ENCODE measurements at regions not wholly inside any gene's neighbourhood (a gene's known extent, or its start where the extent isn't known, plus 50 kb on each side); places are given as distances from the start of the nearest gene placed in this dataset.
A peak's percentile ranks its signal among the peaks of the same experiment; 100 is the strongest.
"Not testable (repeated sequence)": the region's sequence is repeated elsewhere in the genome, so short reads cannot be mapped to it uniquely, and the experiment has no call there.

GRCh38 chr7:19920705-19921104 lies 147.3 kb upstream of the TMEM196 start:
- DNase-seq (no peak), ATAC-seq (ENCODE audit: low FRiP score) (no peak)
- no peak overlapping the region for H3K4me3 ChIP-seq (ENCODE audit: low read length in 2 of 2)
- intact Hi-C loops (cut with DNase I): no loop called here
- 89% methylated on average over 7 of the region's 7 CpGs for WGBS, 2 donors
- no peak overlapping the region for H3K27ac ChIP-seq (ENCODE audit: low read depth in 1 of 2, low read length in 2 of 2)
- no peaks in the 10 kb centered on the region for H3K27me3 ChIP-seq (ENCODE audit: control insufficient read depth in 1 of 2, insufficient read depth in 2 of 2, low read length in 1 of 2)
- no peaks in the 10 kb centered on the region for H3K36me3 ChIP-seq (ENCODE audit: control insufficient read depth in 1 of 2, insufficient read depth in 2 of 2, low read length in 1 of 2)
- no peaks in the 10 kb centered on the region for H3K9me3 ChIP-seq (ENCODE audit: control insufficient read depth, low read length)
- peaks cover 0 to 2% of the 10 kb centered on the region in 2 donors for H3K4me1 ChIP-seq (ENCODE audit: control insufficient read depth in 1 of 2, insufficient read depth in 2 of 2, low read length in 2 of 2)

- ATAC-seq (ENCODE audit: low FRiP score) (no peak), DNase-seq (no peak)
- no peaks in the 10 kb centered on the region for H3K36me3 ChIP-seq (ENCODE audit: control insufficient read depth in 1 of 2, insufficient read depth in 2 of 2, low read length in 1 of 2)
- H3K4me1 ChIP-seq (ENCODE audit: control insufficient read depth in 1 of 2, insufficient read depth in 2 of 2, low read length in 2 of 2): peaks cover 0 to 2% of the 10 kb centered on the region in 2 donors
- no peak overlapping the region for H3K4me3 ChIP-seq (ENCODE audit: low read length in 2 of 2)
- intact Hi-C loops (cut with DNase I): no loop called here
- WGBS, 2 donors: 0 to 9% methylated on average over 6 of the region's 6 CpGs
- H3K9me3 ChIP-seq (ENCODE audit: control insufficient read depth, low read length): no peaks in the 10 kb centered on the region
- no peak overlapping the region for H3K27ac ChIP-seq (ENCODE audit: low read depth in 1 of 2, low read length in 2 of 2)
- H3K27me3 ChIP-seq (ENCODE audit: control insufficient read depth in 1 of 2, insufficient read depth in 2 of 2, low read length in 1 of 2): no peaks in the 10 kb centered on the region
These were observed 146.7 kb upstream of the TMEM196 start for GRCh38 chr7:19920166-19920565.

GRCh38 chr7:19919261-19920095 lies 146.1 kb upstream of the TMEM196 start:
- Histone ChIP-seq H3K4me3 (ENCODE audit: low read length in 2 of 2) (no peak overlapping the region), H3K36me3 (ENCODE audit: control insufficient read depth in 1 of 2, insufficient read depth in 2 of 2, low read length in 1 of 2) (no peaks in the 10 kb centered on the region), H3K9me3 (ENCODE audit: control insufficient read depth, low read length) (no peaks in the 10 kb centered on the region), H3K27me3 (ENCODE audit: control insufficient read depth in 1 of 2, insufficient read depth in 2 of 2, low read length in 1 of 2) (no peaks in the 10 kb centered on the region), H3K27ac (ENCODE audit: low read depth in 1 of 2, low read length in 2 of 2) (no peak overlapping the region), H3K4me1 (ENCODE audit: control insufficient read depth in 1 of 2, insufficient read depth in 2 of 2, low read length in 2 of 2) (peaks cover 0 to 2% of the 10 kb centered on the region in 2 donors)
- DNase-seq (no peak), ATAC-seq (ENCODE audit: low FRiP score) (no peak)
- intact Hi-C loops (cut with DNase I): no loop called here
- WGBS, 2 donors: 4 to 6% methylated on average over 6 of the region's 6 CpGs

GRCh38 chr7:19916046-19916445 lies 142.6 kb upstream of the TMEM196 start:
- 95 to 96% methylated on average over 1 of the region's 1 CpG for WGBS, 2 donors
- Histone ChIP-seq H3K36me3 (ENCODE audit: control insufficient read depth in 1 of 2, insufficient read depth in 2 of 2, low read length in 1 of 2) (no peaks in the 10 kb centered on the region), H3K9me3 (ENCODE audit: control insufficient read depth, low read length) (no peaks in the 10 kb centered on the region)

GRCh38 chr7:19915596-19915995 lies 142.2 kb upstream of the TMEM196 start:
- H3K27ac ChIP-seq (ENCODE audit: low read depth in 1 of 2, low read length in 2 of 2): no peak overlapping the region
- H3K36me3 ChIP-seq (ENCODE audit: control insufficient read depth in 1 of 2, insufficient read depth in 2 of 2, low read length in 1 of 2): no peaks in the 10 kb centered on the region
- no peak overlapping the region for H3K4me3 ChIP-seq (ENCODE audit: low read length in 2 of 2)
- peaks cover 0 to 2% of the 10 kb centered on the region in 2 donors for H3K4me1 ChIP-seq (ENCODE audit: control insufficient read depth in 1 of 2, insufficient read depth in 2 of 2, low read length in 2 of 2)
- no peaks in the 10 kb centered on the region for H3K27me3 ChIP-seq (ENCODE audit: control insufficient read depth in 1 of 2, insufficient read depth in 2 of 2, low read length in 1 of 2)
- intact Hi-C loops (cut with DNase I): no loop called here
- ATAC-seq (ENCODE audit: low FRiP score) (no peak), DNase-seq (no peak)
- no peaks in the 10 kb centered on the region for H3K9me3 ChIP-seq (ENCODE audit: control insufficient read depth, low read length)

More at GRCh38 chr7:19916046-19916445, 142.6 kb upstream of the TMEM196 start:
- intact Hi-C loops (cut with DNase I): no loop called here
- DNase-seq: no peak
- Histone ChIP-seq H3K27ac (ENCODE audit: low read depth in 1 of 2, low read length in 2 of 2) (no peak overlapping the region), H3K4me1 (ENCODE audit: control insufficient read depth in 1 of 2, insufficient read depth in 2 of 2, low read length in 2 of 2) (peaks cover 0 to 2% of the 10 kb centered on the region in 2 donors), H3K27me3 (ENCODE audit: control insufficient read depth in 1 of 2, insufficient read depth in 2 of 2, low read length in 1 of 2) (no peaks in the 10 kb centered on the region), H3K4me3 (ENCODE audit: low read length in 2 of 2) (no peak overlapping the region)
- no peak for ATAC-seq (ENCODE audit: low FRiP score)

- Histone ChIP-seq H3K27ac (ENCODE audit: low read depth in 1 of 2, low read length in 2 of 2) (no peak overlapping the region), H3K9me3 (ENCODE audit: control insufficient read depth, low read length) (no peaks in the 10 kb centered on the region), H3K36me3 (ENCODE audit: control insufficient read depth in 1 of 2, insufficient read depth in 2 of 2, low read length in 1 of 2) (no peaks in the 10 kb centered on the region), H3K4me3 (ENCODE audit: low read length in 2 of 2) (no peak overlapping the region), H3K27me3 (ENCODE audit: control insufficient read depth in 1 of 2, insufficient read depth in 2 of 2, low read length in 1 of 2) (no peaks in the 10 kb centered on the region), H3K4me1 (ENCODE audit: control insufficient read depth in 1 of 2, insufficient read depth in 2 of 2, low read length in 2 of 2) (no peaks in the 10 kb centered on the region)
- ATAC-seq (ENCODE audit: low FRiP score) (no peak), DNase-seq (no peak)
- 86 to 88% methylated on average over 1 of the region's 1 CpG for WGBS, 2 donors
- intact Hi-C loops (cut with DNase I): no loop called here
These were observed 141.4 kb upstream of the TMEM196 start for GRCh38 chr7:19914866-19915265.

GRCh38 chr7:19900118-19900517 lies 126.7 kb upstream of the TMEM196 start:
- intact Hi-C loops (cut with DNase I): no loop called here
- H3K36me3 ChIP-seq (ENCODE audit: control insufficient read depth in 1 of 2, insufficient read depth in 2 of 2, low read length in 1 of 2): no peaks in the 10 kb centered on the region
- H3K27me3 ChIP-seq (ENCODE audit: control insufficient read depth in 1 of 2, insufficient read depth in 2 of 2, low read length in 1 of 2): no peaks in the 10 kb centered on the region
- ATAC-seq (ENCODE audit: low FRiP score): no peak
- no peak overlapping the region for H3K27ac ChIP-seq (ENCODE audit: low read depth in 1 of 2, low read length in 2 of 2)
- DNase-seq: no peak
- H3K4me3 ChIP-seq (ENCODE audit: low read length in 2 of 2): no peak overlapping the region
- H3K4me1 ChIP-seq (ENCODE audit: control insufficient read depth in 1 of 2, insufficient read depth in 2 of 2, low read length in 2 of 2): no peaks in the 10 kb centered on the region
- H3K9me3 ChIP-seq (ENCODE audit: control insufficient read depth, low read length): no peaks in the 10 kb centered on the region

- no peak overlapping the region for H3K4me3 ChIP-seq (ENCODE audit: low read length in 2 of 2)
These were observed 126.1 kb upstream of the TMEM196 start for GRCh38 chr7:19899529-19899928.

GRCh38 chr7:19882893-19883292 lies 109.5 kb upstream of the TMEM196 start:
- H3K4me3 ChIP-seq (ENCODE audit: low read length in 2 of 2); H3K27ac ChIP-seq (ENCODE audit: low read depth in 1 of 2, low read length in 2 of 2); ATAC-seq (ENCODE audit: low FRiP score); H3K36me3 ChIP-seq (ENCODE audit: control insufficient read depth in 1 of 2, insufficient read depth in 2 of 2, low read length in 1 of 2); H3K9me3 ChIP-seq (ENCODE audit: control insufficient read depth, low read length); H3K4me1 ChIP-seq (ENCODE audit: control insufficient read depth in 1 of 2, insufficient read depth in 2 of 2, low read length in 2 of 2); H3K27me3 ChIP-seq (ENCODE audit: control insufficient read depth in 1 of 2, insufficient read depth in 2 of 2, low read length in 1 of 2): not testable (repeated sequence)
- 93 to 96% methylated on average over 11 of the region's 11 CpGs for WGBS, 2 donors
- DNase-seq: peak in 1 of 2 donors; percentile 51
- intact Hi-C loops (cut with DNase I): loop anchor here in 1 of 2 donors (2.0 kb wide), 1 partner anchor 40 kb away; no protein-coding TSS in a partner anchor

More at GRCh38 chr7:19899529-19899928, 126.1 kb upstream of the TMEM196 start:
- no peaks in the 10 kb centered on the region for H3K9me3 ChIP-seq (ENCODE audit: control insufficient read depth, low read length)
- no peaks in the 10 kb centered on the region for H3K36me3 ChIP-seq (ENCODE audit: control insufficient read depth in 1 of 2, insufficient read depth in 2 of 2, low read length in 1 of 2)
- 31 to 36% methylated on average over 3 of the region's 3 CpGs for WGBS, 2 donors
- DNase-seq (no peak), ATAC-seq (ENCODE audit: low FRiP score) (no peak)
- intact Hi-C loops (cut with DNase I): no loop called here
- no peaks in the 10 kb centered on the region for H3K27me3 ChIP-seq (ENCODE audit: control insufficient read depth in 1 of 2, insufficient read depth in 2 of 2, low read length in 1 of 2)
- no peak overlapping the region for H3K27ac ChIP-seq (ENCODE audit: low read depth in 1 of 2, low read length in 2 of 2)
- no peaks in the 10 kb centered on the region for H3K4me1 ChIP-seq (ENCODE audit: control insufficient read depth in 1 of 2, insufficient read depth in 2 of 2, low read length in 2 of 2)

Measured in aorta (tissue), 5 donors.